Tibial nerve (tissue), 3 donors: ENCODE measurements at regions not wholly inside any gene's neighbourhood (a gene's known extent, or its start where the extent isn't known, plus 50 kb on each side); places are given as distances from the start of the nearest gene placed in this dataset.

Experiments
- CTCF ChIP-seq, 5 experiments: fragments of 200-600 bp in 3 of 5; fragments of 450-650 bp in 2 of 5; sonication (generic) in 3 of 5; IDR thresholded peaks; one replicate each; pipeline ENCODE4 v1.5.1; 2016 to 2019; ENCODE audit warnings: antibody characterized with exemption in 5 of 5, mild to moderate bottlenecking in 3 of 5, moderate library complexity in 2 of 5
- POLR2A ChIP-seq, 2 donors: fragments of 450-650 bp; IDR thresholded peaks; one replicate each; pipeline ENCODE4 v1.6.1; 2017; ENCODE audit warnings: antibody characterized with exemption in 2 of 2, mild to moderate bottlenecking in 2 of 2, moderate library complexity in 2 of 2

- TF ChIP-seq CTCF (IDR thresholded peaks at IDR 0.05) (no peak), POLR2A (IDR thresholded peaks at IDR 0.05) (no peak)
These were observed 553.4 kb downstream of the LTN1 start for GRCh38 chr21:28439251-28439650.
